ENCODE measurements at regions not wholly inside any gene's neighbourhood (a gene's known extent, or its start where the extent isn't known, plus 50 kb on each side); places are given as distances from the start of the nearest gene placed in this dataset.
"Not testable (repeated sequence)": the region's sequence is repeated elsewhere in the genome, so short reads cannot be mapped to it uniquely, and the experiment has no call there.

DNA sequence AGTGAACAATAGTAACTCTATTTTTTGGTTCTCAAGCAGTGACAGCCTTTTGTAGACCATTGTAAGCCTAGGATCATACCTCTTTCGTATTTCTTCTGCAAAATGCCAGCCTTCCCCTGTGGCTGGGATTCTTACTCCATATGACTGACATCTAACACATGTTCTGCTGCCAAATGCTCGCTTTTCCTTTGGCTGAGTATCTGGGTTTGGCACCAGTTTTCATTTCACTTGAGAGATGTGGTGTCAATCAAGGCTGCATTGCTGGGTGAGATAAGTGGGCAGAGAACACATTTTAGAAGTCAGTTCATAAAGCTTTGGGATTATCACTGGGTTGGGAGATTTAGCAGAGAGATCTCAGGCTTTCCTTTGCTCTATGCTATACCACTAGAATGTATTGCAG lies 514.7 kb upstream of the SGO1 start:
- DNase-seq = no peak

DNA sequence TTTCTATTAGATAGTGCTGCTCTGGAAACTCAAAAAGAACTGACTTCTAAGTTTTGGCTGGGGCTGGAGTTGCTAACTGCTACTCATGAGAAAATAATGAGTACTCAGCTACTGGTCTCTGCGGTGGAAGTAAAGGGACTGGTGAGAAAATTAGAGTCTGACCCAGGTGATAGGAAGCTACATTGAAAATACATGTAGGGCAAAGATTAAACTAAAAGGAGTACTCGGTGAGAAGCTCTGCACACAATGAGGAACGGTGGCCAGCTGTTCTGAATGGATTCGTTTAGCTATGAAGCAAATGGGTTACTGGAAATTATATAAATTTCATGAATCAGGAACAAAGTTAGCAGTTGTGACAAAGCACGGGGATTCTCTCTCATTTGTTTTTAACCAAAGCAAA lies 512.9 kb upstream of the SGO1 start:
- DNase-seq = no peak

DNA sequence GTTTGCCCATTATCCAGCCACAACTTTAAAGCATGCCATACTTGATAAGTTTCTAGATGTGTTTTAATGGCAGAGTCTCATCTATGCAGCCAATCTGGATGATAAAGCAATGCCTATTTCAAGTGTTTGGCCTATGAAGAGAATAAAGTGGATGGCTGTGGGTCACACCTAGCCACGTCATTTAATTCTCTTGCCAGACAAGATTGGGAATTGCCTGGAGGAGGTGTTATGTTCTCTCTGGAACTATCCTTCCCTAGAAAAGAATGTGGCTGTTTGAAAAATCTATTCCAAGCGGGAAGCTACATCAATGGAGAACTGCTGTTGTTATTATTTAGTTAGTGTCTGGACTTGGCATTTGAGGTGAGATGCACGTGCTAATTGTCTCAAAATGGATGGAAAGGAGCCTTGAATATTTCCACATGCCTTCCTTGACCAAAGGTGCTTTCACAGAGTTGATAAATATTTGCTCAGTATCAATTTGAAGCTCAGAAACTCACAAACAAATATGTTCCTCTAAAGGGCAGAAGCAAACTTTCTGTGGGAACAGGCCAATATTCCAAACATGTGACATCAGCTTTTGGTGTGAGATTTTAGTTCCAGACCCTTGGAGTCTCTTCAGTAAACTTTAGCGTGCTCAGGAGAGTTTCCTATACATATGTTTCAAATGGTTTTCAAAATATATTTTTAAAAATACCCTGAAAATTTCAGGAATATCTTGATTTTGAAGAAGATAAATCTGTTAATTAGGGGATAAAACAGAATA lies 510.6 kb upstream of the SGO1 start:
- no peak for DNase-seq

DNA sequence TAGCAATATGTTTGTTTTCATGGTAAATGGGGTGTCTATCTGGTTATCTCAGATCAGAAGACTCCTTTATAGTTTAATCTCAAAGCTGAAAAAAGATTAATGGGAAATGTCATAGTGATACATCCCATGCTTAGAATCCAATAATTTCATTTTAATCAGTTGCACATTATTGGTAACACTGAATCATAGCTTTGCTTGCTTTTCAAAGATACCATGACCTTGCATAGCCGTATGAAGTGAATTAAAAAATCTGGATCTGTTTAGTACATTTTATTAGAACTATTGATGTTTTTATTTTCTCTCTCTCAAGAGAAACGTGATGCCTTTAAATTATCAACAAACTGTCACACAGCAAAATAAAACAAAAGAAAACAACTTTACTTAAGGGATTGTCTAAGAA lies 506.7 kb upstream of the SGO1 start:
- no peak for DNase-seq

DNA sequence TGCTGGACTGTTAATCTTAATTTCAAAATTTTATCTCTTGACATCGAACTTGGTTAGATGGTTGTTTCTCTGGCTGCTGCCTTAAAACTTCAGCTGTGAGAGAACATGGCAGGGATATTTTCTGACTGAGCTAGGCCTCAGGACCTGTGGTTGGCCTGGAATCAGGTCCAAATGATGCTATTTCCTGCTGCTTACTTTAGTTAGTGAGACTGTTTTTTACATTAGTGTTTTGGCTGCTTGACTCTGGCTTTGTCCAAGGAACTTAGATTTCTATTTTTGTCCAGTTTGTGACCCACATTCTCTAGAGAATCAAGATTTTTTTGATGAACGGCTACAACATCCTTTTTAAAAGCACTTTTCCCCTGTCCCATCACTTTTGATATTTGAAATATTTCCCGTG lies 497.9 kb upstream of the SGO1 start:
- DNase-seq = no peak

DNA sequence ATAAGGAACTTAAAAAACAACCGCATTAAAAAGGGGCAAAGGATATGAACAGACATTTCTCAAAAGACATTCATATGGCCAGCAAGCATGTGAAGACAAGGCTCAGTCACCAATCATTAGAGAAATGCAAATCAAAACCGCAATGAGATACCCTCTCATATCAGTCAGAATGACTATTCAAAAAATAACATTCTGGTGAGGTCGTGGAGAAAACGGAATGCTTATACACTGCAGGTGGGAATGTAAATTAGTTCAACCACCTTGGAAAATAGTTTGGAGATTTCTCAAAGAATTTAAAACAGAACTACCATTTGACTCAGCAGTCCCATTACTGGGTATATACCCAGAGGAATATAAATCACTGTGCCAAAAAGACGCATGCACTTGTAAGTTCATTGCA lies 496.6 kb upstream of the SGO1 start:
- no peak for DNase-seq

DNA sequence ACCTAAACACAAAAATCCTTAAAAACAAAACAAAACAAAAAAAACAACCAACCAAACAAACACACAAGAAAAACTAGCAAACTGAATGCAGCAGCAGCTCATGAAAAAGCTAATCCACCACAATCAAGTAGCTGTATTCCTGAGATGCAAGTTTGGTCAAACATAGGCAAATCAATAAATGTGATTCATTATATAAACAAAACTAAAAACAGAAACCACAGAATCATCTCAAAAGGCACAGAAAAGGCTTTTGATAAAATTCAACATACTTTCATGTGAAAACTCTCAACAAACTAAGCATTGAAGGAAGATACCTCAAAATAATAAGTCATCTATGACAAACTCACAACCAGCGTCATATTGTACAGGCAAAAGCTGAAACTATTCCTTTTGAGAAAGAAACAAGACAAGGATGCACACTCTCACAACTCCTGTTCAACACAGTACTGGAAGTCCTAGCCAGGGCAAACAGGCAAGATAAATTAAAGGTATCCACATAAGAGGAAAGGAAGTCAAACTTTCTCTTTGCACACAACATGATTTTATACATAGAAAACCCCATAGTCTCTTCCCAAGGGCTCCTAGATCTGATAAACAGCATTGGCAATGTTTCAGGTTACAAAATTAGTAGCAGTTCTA lies 495.1 kb upstream of the SGO1 start:
- no peak for DNase-seq

DNA sequence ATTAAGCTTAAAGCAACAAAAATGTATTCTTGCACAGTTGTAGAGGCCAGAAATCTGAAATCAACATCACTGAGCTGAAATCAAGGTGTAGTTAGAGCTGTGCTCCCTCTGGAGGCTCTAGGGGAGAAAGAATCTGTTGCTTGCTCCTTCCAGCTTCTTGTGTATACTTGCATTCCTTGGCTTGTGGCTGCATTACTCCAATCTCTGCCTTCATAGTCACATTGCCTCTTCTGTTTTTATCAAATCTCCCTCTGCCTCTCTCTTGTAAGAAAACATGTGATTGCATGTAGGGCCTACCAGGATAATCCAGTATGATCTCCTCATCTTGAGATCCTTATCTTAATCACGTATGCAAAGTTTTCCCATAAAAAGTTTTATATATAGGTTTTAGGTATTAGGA lies 487.9 kb upstream of the SGO1 start:
- no peak for DNase-seq

DNA sequence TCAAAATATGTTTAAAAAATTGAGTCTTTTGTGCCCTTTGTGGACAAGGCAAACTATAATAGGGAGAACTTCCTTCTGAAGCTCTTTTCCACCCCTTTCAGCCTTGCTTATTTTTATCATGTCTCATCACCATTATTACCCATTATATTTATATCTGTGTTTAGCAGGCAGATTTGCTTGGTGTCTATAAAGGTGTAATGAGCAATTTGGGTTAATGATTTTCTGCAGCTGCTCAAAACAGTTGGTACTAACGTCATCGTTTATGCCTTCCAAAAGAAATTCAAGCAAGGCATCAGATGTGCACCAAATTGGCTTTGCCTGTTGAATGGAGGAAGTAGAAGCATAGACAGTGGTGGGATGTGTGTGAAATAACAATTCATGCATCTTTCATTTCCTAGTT lies 483.7 kb upstream of the SGO1 start:
- DNase-seq = no peak

DNA sequence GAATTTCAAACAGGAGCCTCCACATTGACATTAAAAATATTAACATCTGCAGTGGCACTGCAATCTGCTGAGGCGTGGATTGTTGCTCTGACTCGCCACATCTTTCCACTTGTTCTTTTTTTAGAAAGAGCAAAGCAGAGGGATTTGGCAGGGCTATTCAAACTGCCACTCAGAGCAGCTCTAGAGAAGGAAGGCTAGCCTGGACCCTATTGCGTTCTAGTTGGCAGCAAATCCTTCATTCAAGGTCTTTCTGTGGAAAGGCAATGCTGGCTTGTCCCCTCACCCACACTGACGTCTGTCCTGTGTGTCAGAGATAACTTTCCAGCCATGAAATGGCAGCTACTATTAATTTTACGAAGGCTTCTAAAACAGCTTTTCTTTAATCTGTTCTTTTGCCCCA lies 483.2 kb upstream of the SGO1 start:
- DNase-seq = no peak

DNA sequence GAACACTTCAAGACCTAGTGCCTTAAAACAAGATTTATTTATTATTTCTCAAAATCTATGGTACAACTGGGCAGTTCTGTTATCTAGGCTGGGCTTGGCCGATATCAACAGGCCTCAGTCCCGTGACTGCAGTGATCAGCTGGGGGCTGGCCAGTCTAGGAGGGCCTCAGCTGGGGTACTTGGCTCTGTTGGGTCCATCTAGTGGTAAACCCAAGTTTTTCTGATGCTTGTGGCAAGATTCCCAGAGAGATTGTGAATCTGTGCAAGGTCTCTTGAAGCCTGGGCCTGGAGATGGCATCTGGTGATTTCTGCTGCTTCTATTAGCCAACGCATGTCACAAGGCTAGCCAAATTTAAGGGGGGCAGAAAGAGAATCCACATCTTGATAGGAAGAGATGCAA lies 482.4 kb upstream of the SGO1 start:
- no peak for DNase-seq

DNA sequence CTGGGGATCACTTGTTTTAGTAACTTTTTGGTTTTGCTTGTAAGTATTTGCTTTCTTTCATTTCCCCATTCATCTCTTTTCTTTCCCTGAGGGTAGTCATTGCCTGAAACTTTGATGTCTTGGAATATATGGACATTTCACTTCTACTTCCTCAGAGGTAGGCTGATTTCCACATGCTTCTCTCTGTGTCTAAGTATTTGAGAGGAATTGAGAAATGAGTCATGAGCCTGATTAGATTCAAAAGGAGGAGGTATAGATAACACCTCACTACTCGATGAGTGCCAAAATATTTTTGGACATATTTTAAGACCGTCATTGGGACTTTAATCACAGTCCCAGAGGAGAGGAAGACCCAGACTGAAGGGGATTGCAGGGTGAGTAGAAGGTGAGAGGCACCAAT lies 480.1 kb upstream of the SGO1 start:
- DNase-seq = no peak

DNA sequence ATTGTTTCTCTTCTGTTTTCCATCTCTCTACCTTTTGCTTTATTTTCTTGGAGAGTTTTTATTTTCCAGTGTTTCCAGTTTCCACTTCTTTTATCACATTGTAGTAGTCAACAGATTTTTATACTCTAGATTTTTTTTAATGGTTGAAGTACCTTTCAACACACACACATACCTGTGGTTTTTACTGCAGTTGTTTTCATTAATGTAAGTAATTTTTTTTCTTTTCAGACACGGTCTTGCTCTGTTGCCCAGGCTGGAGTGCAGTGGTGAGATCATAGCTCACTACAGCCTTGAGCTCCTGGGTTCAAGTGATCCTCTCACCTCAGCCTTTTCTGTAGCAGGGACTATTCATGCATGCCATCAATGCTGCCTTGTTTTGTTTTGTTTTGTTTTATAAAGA lies 472.5 kb upstream of the SGO1 start:
- no peak for DNase-seq

DNA sequence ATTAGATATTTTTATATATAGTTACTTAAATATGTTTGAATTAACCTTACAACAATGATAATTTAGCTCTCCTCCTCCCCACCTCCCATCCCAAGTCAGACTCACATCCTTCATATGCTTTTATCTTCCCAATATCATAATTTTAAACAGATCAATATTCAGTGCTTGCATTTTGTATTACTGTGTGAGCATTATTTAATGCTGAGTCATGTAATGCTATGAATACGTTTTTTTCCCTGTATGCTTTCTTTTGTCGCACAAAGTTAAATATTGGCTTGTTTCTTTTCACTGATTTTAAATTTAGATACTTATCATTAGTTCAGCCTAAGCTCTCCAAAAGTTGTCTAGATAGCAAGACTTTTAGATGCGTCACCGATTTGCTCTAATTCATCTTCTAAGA lies 471.6 kb upstream of the SGO1 start:
- DNase-seq = no peak

DNA sequence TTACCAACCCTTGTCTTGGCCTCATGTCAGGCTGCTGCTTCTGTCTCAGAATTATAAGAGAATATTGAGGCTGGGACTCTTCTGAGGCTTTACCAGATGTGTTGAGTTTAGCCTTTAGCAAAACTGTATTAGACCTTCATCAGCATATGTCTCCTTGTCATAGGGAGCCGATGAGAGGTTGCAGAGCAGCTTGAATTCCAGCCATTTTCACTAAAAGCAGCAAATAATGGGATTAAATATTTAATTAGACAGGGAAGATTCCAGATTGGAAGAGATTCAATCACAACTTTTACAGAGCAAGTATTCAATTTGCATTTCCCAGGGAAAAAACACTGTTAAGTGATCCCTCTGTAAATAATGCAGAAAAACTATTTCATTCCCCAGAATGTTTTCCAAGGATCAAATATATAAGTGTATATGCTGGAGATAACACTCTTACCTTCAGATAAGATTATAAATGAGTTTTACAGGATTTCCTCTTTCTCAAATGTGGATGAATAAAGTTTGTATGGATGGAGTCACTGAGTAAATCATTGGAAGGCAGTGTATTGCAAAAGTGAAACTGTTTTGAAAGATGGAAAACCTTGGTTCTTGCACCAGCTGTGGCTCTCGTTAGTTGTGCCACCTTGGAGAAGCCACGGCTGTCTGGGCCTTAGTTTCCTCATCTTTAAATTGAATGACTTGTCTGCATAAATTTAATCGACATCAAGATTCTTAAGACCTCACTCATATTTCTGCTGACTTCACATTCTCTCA lies 466.4 kb upstream of the SGO1 start:
- DNase-seq = no peak

DNA sequence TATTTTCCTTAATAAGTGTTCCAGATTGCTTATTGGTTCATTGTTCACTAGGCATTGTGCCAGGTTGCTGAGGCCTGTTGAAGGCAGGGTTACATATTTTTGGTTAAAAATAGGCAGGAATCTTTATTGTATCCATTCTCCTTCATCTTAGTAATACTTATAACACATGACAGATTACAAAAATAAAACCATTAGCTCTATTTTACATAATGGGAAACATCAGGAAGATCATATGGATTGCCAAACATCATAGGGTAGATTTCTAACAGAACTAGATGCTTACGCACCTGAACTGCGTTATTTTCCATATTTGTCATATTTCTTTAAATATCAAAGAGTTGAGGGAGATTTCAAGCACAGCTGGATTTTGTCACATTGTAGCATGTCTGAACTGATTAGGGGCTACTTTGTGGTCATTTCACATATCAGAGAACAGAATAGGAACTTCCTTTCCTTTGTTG lies 462.9 kb upstream of the SGO1 start:
- no peak for DNase-seq

DNA sequence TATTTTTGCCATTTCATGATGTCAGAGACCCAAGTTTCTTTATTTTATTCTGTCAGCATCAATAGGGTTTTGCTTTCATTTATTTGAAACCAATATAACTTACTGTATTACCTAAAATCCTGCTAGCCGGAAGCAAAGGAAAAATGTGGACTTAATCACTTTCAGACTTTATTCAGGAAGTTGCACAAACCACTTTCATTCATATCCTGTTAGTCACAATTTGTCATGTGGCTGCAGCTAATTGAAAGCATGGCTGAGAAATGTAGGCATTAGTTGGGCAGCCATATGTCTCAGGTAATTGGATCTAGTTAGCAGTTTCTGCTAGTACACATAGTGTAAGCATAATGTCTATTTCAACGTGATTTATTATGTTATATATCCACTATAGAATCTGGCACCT lies 462.3 kb upstream of the SGO1 start:
- no peak for DNase-seq

DNA sequence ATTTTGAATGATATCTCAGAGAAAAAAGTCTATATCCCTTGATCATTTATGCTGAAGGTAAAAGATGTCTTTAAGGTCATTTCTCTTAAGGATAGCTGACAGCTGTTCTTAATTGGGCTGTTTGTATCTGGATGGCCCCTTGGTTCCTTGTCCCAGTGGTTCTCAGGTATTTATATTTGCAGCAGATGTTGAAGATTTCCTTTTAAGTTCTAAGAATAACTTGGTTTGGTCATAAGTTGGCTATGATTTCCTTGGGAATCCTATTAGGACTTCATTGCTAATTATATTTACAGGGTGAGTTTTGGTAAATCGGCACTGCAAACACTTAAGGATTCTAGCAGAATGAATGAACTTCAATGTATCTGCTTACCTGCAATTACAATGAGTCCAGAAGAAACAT lies 460.4 kb upstream of the SGO1 start:
- DNase-seq = no peak

DNA sequence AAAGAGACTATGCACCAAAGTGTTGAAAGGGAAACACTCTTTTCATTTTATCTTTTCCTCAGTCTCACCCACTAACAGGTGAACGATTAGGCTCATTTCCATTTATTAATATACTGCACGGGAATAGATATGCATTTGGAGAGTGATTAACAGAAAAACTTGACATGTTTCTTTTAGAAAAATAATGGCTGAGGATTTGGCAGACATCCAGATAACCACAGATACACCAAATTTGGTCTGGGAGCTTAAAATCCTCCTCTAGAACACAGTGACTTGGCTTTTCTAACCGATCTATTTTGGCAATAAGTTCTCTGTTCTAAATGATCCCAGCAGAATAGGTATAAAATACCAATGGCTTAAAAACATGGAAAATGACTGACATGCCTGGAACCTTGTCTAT lies 459.3 kb upstream of the SGO1 start:
- DNase-seq = no peak

DNA sequence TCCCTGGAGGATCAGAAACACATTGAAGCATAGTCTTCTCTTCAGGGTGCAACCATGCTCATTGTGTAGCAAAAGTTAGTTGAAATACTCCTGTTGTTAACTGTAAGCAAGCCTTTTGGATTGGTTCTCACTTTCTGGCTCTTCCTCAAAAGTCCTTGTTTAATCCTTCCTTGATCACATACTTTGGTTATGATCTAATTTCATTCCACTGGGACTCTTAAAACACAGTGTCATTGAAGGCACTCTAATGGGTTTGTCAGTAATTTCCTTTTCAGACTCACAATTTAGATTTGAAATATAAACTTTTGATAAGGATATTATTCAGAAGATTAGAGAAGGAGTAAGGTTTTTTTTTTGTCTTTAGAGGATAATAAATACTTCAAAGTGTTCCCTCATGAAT lies 451.7 kb upstream of the SGO1 start:
- DNase-seq = no peak

DNA sequence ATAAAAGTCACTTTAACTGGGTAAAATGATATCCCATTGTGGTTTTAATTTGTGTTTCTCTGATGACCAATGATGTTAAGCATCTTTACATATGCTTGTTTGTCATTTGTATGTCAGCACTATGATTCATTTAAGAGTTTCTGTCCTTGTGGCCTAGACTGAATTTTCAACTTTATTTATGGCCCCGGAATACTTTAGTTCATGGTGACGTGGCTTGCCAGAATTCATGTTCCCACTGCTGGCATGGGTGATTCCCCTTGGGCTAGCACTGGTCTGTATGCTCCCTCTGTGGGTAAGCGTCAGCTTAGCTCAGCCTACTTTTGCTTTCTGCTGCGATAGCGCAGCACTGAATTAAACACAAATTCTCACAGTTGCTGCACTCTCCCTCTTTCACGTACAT lies 436.3 kb upstream of the SGO1 start:
- no peak for DNase-seq

DNA sequence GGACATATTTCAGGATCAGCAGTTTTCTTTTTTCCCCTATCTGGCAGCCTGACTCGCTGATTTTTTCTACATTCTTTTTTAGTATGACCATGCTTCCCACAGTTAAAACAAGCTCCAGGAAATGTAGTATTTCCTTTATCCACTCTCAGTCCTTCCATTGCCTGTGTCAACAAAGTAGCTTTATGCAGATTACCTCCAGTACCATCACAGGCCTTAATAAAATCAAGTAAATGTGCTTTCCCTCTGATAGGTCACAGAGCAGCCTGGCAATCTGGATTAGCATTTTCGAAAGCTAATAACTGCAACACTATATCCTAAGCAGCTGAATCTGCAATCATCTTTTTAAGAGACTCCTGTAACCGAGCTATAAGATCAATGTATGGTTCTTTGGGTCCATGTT lies 432.6 kb upstream of the SGO1 start:
- DNase-seq = not testable (repeated sequence)

DNA sequence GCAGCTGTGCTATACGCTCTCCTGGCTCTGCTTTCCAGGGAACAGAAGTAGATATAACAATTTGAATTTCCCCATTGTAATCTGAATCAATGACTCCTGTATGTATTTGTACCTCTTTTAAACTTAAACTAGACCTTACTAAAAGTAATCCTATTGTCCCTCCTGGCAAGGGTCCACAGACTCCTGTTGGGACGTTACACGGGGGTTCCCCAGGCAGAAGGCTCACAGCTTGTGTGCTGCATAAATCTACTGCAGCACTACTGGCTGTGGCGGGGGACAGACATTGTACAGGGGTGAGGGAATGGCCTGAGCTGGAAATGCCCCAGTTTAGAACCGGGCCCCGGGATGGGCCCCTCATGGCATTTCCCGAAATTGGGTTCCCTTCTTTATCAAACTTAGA lies 432.2 kb upstream of the SGO1 start:
- not testable (repeated sequence) for DNase-seq

DNA sequence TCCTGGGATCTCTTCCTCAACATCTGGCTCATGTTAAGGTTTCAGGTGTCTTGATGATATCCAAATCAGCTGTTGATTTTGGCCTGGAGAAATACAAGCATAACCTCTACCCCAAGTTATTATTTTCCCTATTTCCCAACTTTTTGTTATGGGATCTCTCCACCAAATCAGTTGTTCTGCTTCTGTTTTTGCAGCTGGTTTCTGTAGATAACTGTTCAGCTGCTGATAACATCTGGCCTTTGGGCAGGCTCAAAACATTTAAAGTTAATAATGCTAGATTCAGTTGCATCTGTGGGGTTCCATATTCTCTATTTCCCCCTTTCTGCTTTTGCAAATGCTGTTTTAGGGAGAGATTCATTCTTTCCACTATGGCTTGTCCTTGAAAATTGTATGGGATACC lies 430.0 kb upstream of the SGO1 start:
- not testable (repeated sequence) for DNase-seq

All from effector CD8-positive, alpha-beta T cell (primary cell).